ENCODE measurements at regions not wholly inside any gene's neighbourhood (a gene's known extent, or its start where the extent isn't known, plus 50 kb on each side); places are given as distances from the start of the nearest gene placed in this dataset.

DNA sequence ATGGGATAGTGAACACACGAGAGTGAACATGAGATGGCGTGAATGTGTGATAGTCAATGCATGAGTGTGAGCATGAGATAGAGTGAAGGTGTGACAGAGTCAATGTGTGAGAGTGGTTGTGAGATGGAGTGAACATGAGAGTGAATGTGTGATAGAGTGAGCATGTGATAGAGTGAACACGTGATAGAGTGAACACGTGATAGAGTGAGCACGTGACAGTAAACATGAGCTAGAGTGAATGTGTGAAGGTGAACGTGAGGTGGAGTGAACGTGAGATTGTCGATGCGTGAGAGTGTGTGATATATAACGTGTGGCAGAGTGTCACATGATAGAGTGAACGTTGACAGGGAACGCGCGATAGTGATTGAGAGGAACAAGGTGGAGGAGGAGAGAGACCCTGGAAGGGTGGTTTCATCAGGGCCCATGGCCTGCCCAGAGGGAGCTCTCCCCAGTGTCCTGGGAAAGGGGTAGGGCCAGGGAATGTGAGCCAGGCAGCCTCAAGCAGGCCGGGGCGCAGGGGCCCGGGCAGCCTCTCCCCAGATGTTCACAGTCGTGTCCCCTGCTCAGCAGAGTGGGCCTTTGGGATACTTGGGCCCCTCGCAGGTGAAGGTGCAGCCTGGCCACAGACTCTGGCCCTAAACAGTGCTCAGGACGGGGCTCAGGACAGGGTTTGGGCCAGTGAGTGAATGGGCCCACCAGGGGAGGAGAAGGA, 516.9 kb downstream of the EIPR1 start:
- no peak overlapping the region for H3K4me3 ChIP-seq (replicated peaks in 1 of 2; ENCODE audit: low read depth in 2 of 2, low read length in 2 of 2)
- no peak for DNase-seq (ENCODE audit: low read depth in 2 of 2)
- no peak for TF ChIP-seq CTCF (IDR thresholded peaks at IDR 0.05; ENCODE audit: low read depth, low read length)

DNA sequence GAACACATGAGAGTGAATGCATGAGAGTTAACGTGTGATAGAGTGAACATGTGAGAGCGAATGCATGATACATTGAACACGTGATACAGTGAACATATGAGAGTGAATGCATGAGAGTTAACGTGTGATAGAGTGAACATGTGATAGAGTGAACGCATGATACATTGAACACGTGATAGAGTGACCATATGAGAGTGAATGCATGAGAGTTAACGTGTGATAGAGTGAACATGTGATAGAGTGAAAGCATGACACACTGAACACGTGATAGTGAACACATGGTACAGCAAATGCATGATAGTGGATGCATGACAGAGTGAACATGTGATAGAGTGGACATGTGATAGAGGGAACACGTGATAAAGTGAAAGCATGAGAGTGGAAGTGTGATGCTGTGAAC, 517.9 kb downstream of the EIPR1 start:
- DNase-seq (ENCODE audit: low read depth in 2 of 2): no peak
- no peak overlapping the region for H3K4me3 ChIP-seq (replicated peaks in 1 of 2; ENCODE audit: low read depth in 2 of 2, low read length in 2 of 2)
- no peak for TF ChIP-seq CTCF (IDR thresholded peaks at IDR 0.05; ENCODE audit: low read depth, low read length)

- TF ChIP-seq CTCF (IDR thresholded peaks at IDR 0.05; ENCODE audit: low read depth, low read length): no peak
- no peak for DNase-seq (ENCODE audit: low read depth in 2 of 2)
- no peak overlapping the region for H3K4me3 ChIP-seq (replicated peaks in 1 of 2; ENCODE audit: low read depth in 2 of 2, low read length in 2 of 2)
Observed at GRCh38 chr2:2859164-2859563, 518.5 kb downstream of the EIPR1 start.

- no peak overlapping the region for H3K4me3 ChIP-seq (replicated peaks in 1 of 2; ENCODE audit: low read depth in 2 of 2, low read length in 2 of 2)
- TF ChIP-seq CTCF (IDR thresholded peaks at IDR 0.05; ENCODE audit: low read depth, low read length): no peak
- DNase-seq (ENCODE audit: low read depth in 2 of 2): no peak
Observed at GRCh38 chr2:2856723-2857415, 520.7 kb downstream of the EIPR1 start.

DNA sequence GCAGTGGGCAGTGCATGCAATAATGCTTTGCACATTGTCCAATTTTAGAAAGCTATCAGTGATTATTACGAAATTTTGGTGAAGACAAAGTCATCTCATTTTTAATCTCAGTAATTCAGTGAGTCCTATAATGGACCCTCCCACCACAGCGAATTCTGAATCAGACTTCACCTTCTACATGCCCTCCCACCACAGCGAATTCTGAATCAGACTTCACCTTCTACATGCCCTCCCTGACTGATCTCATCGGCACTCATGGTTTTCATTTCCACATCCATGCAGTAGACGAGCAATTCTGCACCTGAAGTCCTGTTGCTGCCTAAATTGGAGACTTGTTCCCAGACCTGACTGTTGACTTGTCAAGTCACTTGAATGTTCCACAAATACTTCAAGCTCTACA, 522.3 kb downstream of the EIPR1 start:
- TF ChIP-seq CTCF (IDR thresholded peaks at IDR 0.05; ENCODE audit: low read depth, low read length): no peak
- no peak overlapping the region for H3K4me3 ChIP-seq (replicated peaks in 1 of 2; ENCODE audit: low read depth in 2 of 2, low read length in 2 of 2)
- DNase-seq (ENCODE audit: low read depth in 2 of 2): no peak

- H3K4me3 ChIP-seq (replicated peaks in 1 of 2; ENCODE audit: low read depth in 2 of 2, low read length in 2 of 2): no peak overlapping the region
Observed at GRCh38 chr2:2853346-2853745, 522.3 kb upstream of the MYT1L start.

More at GRCh38 chr2:2853346-2853745, 522.3 kb upstream of the MYT1L start:
- DNase-seq (ENCODE audit: low read depth in 2 of 2): no peak
- TF ChIP-seq CTCF (IDR thresholded peaks at IDR 0.05; ENCODE audit: low read depth, low read length): no peak
